Muscle of arm (tissue), 1 donor: ENCODE measurements at regions not wholly inside any gene's neighbourhood (a gene's known extent, or its start where the extent isn't known, plus 50 kb on each side); places are given as distances from the start of the nearest gene placed in this dataset.
A peak's percentile ranks its signal among the peaks of the same experiment; 100 is the strongest.
"Not testable (repeated sequence)": the region's sequence is repeated elsewhere in the genome, so short reads cannot be mapped to it uniquely, and the experiment has no call there.

ENCODE experiments used
- DNase-seq: peaks from one replicate; pipeline ENCODE4 v3.0.0-alpha.2; 2013

GRCh38 chrX:55981603-55982002 lies 250.6 kb upstream of the KLF8 start:
- no peak for DNase-seq

DNA sequence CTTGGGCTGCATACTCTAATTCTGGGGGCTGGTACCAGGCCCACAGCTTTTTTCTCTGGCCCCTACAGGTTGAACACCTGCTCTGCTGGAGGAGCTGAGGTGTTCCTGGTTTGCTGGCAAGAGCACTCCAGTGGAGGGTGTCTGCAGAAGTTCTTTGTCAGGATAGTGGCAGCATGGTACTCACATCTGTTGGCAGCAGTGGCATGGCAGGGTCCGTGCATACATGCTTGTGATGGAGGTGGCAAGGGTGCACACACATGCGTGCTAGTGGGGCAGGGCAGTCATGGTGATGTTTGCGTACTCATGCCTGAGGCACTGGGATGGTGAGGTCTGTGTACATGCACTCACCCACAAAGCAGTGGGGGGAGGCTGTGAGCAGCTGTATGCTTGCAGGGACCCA lies 235.5 kb upstream of the KLF8 start:
- no peak for DNase-seq

- DNase-seq: peak; percentile 0
Observed at GRCh38 chrX:56000174-56000573, 232.0 kb upstream of the KLF8 start.

DNA sequence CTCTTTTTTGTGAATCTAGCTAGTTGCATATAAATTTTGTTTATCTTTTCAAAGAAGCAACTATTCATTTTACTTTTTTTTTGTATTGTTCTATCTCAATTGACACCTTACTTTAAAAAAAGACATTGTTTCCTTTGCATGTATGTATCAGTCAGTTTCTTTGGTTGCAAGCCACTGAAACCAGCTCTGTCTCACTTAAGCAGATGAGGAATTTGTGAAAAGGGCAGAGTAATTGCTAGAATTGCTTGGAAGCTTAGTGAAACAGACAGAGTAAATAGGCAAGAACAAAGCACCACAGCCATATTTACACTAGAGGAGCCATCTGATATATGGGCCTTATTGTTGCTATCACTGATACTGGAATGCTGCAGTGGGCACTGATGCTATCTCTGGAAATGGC lies 231.4 kb upstream of the KLF8 start:
- DNase-seq: no peak

DNA sequence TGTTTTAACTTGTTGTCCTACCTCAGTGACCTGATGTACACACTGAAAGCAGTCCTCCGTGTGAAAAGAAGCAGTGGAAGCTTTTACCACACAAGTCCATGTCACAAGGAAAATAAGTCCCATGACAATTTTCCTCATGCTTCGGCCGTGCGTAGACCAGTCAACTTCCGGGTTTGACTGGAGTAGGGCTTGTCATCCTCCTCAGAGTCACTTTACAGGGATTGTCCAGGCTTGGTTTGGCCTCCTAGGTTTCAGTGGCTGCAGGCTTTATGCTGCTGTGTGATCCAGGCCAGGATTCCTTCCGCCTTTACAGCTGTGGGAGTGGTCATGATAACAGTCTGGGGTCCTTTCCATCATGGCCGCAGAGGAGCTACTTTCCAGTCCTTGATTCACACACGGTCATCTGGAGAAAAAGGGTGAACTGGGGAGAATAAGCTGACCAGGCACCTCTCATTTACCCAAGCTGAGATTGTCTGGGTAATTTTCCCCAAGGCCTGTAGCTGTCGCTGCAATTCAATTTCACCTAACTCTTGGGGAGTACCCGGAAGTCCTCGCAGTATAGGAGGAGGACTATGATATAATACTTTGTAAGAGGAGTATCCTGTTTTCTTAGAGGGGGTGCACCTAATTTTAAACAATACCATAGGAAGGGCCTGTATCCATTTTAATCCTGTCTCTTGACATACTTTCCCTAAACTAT lies 206.1 kb upstream of the KLF8 start:
- no peak for DNase-seq

DNA sequence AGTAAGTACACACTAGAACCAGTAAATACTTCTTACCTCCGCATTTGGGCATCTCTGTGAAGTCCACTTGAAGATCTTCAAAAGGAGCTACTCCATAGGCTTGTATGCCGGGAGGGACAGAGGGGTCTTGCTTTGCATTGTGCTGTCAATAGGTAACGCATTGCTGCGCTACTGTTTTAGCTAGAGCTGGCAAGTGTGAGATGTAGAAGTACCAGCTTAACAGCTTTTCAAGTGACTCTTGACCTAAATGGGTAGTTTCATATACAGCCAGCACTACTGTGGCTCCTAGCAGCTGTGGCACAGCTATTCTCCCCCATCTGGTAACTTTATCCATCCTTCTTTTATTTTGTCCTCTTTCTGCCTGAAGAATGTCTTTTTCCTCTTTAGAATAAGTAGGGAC lies 205.3 kb upstream of the KLF8 start:
- no peak for DNase-seq

DNA sequence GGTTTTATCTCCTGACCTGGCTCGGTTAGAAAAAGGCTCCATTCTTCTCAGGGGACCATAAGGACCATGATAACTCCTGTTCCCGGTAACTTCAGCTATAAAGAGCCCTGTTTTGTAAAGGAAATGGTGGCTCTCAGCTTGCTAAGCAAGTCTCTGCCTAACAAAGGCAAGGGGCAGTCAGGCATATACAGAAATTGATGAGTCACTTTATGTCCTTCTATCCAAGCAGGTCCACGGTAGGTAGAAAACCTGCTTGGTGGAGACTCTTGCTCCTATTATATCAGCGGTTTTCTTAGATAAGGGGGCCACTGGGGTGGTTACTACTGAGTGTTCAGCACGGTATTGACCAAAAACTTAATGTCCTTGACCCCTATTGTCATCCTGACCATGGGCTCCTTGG lies 203.0 kb upstream of the KLF8 start:
- DNase-seq: no peak

- DNase-seq: no peak
Observed at GRCh38 chrX:56029691-56030090, 202.5 kb upstream of the KLF8 start.

DNA sequence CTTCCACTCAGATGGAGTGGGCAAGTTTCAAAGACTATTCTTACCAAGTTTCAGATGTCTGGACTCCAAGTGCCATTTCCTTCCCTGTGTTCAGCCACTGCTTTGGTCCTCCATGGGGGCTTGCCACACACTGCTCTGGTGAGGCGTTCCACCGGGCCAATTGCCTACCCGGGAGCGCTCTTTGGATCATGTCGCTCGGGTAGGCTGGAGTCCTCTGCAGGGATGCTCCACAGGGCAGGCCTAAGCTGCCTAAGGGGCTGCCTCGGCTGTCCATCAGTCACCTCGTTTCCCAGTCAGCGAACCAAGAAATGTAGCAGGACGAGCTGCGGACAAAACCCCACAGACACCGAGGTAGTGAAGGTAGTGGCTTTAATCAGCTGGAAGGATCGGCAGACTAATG lies 200.7 kb upstream of the KLF8 start:
- DNase-seq: no peak

- DNase-seq: no peak
Observed at GRCh38 chrX:56033495-56034180, 198.5 kb upstream of the KLF8 start.

GRCh38 chrX:56052673-56053330 lies 179.4 kb upstream of the KLF8 start:
- DNase-seq: not testable (repeated sequence)

DNA sequence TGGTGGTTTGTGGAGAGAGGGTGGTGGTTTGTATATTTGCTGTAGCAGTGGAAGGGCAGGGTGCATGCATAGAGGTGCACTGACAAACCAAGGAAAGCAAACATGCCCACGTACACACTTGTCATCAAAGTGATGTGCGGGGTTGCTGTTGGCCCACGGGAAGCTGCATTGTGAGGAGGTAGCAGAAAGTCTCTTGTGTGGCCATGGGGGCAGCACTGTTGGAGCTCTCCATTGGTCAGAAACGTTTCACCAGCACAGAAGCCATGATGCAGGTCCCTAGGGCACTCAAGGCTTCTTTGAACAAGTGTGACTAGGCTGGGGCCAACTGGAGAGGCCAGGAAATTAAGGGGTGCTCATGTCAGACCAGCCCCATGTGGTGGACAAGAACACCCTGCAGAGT lies 174.8 kb upstream of the KLF8 start:
- DNase-seq: no peak

- DNase-seq: no peak
Observed at GRCh38 chrX:56066016-56066415, 166.1 kb upstream of the KLF8 start.

- DNase-seq: no peak
Observed at GRCh38 chrX:56068274-56068758, 163.8 kb upstream of the KLF8 start.

DNA sequence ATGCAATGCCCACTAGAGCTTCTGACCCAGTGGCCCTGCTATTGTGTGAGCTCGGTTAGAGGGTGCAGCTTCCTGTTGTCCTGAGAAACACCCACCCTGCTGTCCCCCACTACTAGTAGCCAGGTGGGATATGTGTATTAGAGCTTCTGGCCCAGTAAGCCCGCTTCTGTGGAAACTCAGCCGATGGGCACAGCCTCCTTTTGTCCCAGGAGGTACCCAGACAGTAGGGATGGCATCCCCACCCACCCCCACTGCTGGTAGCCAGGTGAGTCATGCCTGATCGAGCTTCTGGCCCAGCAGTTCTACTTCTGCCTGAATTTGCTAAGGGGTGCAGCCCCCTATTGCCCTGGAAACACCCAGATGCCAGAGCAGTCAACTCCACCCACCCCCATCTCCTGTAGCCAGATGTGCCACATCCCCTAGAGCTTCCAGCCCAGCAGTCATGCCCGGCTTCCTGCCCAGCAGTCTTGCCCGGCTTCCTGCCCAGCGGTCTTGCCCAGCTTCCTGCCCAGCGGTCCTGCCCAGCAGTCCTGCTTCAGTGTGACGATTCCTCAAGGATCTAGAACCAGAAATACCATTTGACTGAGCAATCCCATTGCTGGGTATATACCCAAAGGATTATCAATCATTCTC lies 162.7 kb upstream of the KLF8 start:
- no peak for DNase-seq

- no peak for DNase-seq
Observed at GRCh38 chrX:56089376-56089775, 142.8 kb upstream of the KLF8 start.

- no peak for DNase-seq
Observed at GRCh38 chrX:56099271-56099670, 132.9 kb upstream of the KLF8 start.

DNA sequence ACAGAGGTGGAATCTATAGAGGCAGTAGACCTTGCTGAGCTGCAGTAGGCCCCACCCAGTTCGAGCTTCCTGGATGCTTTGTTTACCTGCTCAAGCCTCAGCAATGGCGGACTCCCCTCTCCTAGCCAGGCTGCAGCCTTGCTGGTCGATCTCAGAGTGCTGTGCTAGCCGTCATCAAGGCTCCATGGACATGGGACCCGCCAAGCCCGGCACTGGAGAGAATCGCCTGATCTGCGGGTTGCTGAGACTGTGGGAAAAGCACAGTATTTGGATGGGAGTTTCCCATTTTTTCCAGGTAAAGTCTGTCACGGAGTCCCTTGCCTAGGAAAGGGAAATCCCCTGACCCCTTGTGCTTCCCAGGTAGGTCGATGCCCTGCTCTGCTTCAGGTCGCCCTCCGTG lies 124.8 kb upstream of the KLF8 start:
- no peak for DNase-seq

DNA sequence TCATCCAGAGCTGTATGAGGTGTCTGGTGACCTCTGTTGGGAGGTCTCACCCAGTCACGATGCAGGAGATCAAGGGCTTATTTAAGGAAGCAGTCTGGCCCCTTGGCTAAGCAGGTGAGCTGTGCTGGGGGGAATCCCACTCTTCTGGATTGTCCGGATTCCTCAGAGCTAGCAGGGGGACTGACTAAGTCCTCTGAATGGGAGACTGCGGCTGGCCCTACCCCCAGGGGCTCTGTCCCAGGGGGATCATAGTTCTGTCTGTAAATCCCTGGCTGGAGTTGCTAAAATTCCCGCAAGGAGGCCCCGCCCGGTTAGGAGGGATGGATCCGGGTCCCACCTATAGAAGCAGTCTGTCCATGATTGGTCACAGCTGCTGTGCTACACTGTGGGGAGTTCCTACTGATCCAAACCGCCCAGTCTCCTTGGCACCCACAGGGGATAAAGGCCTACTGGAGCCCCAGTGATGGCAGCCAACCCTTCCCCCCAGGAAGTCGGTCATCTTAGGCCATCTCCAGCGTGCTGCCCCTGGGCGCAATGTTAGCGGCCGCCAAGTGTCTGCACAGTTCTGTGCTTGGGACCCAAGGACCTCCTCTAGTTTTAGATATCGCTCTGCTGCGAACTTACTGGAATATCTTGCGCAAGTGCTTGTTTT lies 118.2 kb upstream of the KLF8 start:
- no peak for DNase-seq

DNA sequence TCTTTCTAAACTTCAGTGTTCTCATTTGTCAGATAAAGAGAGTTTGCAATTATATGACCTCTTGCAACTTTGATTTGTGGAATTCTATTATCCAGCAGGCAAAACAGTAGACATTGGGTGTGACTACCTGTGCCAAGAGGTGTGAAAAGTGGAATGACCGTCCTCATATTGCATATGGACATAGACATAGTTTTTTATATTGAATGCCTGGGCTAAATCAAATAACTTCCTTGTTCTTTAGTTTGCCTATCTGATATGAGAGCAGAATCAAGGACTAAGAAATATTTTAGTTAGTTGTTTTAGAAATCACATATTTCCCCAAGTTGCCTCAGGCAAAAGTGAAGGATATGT lies 117.7 kb upstream of the KLF8 start:
- DNase-seq: no peak

DNA sequence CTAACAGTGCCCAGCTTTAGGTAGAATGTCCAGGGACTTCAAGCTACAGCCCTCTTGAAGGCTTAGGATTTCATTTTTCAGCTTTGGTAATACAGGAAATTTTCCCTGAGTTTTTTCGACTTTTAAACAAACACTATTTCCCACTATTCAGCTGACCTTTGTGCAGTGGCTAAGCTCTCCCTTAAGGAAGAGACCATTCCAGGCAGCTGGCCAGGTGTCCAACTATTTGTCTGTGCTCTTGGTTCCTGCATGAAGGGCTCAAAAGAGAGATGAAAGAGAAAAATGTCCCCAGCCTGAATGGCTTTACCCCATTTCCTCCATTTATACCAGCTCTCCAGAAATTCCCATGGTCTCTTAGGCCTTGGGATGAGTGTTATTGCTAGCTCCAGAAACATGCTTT lies 111.9 kb upstream of the KLF8 start:
- no peak for DNase-seq

DNA sequence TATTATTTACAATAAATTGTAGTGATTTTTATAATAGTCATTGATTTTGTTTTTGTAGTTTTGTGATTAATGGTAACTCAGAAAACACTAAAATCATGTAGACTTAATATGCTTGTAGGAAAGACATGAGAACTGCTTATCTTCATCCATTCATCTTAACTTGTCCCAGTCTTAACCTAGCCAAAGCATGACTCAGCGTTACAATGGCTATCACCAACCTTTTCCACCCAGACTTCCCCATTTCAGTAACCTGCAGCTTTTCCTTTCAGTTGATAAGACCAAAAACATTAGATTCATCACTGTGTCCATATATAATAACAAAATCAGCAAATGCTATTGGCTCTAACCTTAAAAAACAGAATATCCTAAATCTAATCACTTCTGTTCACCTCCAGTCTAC lies 106.2 kb upstream of the KLF8 start:
- DNase-seq: no peak
